Natural killer cell treated with Interleukin-12 subunit alpha and Interleukin-12 subunit beta and Interleukin-15 and Interleukin-18, amount 100 ng/mL, for 72 hours (primary cell): ENCODE measurements at regions not wholly inside any gene's neighbourhood (a gene's known extent, or its start where the extent isn't known, plus 50 kb on each side); places are given as distances from the start of the nearest gene placed in this dataset.

ENCODE experiments used
- ATAC-seq, 2 donors: fragments of 150-1000 bp; cut with Tn5 transposase in 1 of 2; sonication (Bioruptor Pico), chemical (Tn5 transposase) in 1 of 2; 2 replicates each; pipeline ENCODE4 v1.10.0; 2021
- DNase-seq: peaks from one replicate; pipeline ENCODE4 v3.0.0; 2022; ENCODE audit warnings: low spot score
- H3K27ac Mint-ChIP-seq, 2 donors: 1 replicate in 1 of 2; 2 replicates in 1 of 2; pipeline ENCODE4 v1.8.0; 2022; ENCODE audit warnings: mixed read lengths in 2 of 2, mild to moderate bottlenecking in 1 of 2, moderate library complexity in 1 of 2
- H3K27me3 Mint-ChIP-seq, 2 donors: 1 replicate in 1 of 2; 2 replicates in 1 of 2; pipeline ENCODE4 v1.8.0; 2022; ENCODE audit warnings: mixed read lengths in 2 of 2
- H3K36me3 Mint-ChIP-seq: one replicate; pipeline ENCODE4 v1.8.0; 2022; ENCODE audit warnings: mixed read lengths
- H3K4me1 Mint-ChIP-seq, 2 donors: 1 replicate in 1 of 2; 2 replicates in 1 of 2; pipeline ENCODE4 v1.8.0; 2022; ENCODE audit warnings: low read depth in 2 of 2, mixed read lengths in 2 of 2, mild to moderate bottlenecking in 1 of 2
- H3K4me3 Mint-ChIP-seq: one replicate; pipeline ENCODE4 v1.8.0; 2022; ENCODE audit warnings: mixed read lengths
- H3K9me3 Mint-ChIP-seq: 2 replicates; pipeline ENCODE4 v1.8.0; 2022; ENCODE audit warnings: mixed read lengths

- DNase-seq (no peak), ATAC-seq (no peak)
- Mint-ChIP-seq H3K4me3 (no peak overlapping the region), H3K4me1 (peaks cover 0 to 2% of the 10 kb centered on the region in 2 donors), H3K27ac (no peak overlapping the region), H3K9me3 (no peaks in the 10 kb centered on the region), H3K27me3 (no peaks in the 10 kb centered on the region), H3K36me3 (peaks cover 14% of the 10 kb centered on the region)
These were observed 387.0 kb upstream of the CBLB start for GRCh38 chr3:106255870-106256248.

- peaks cover 0 to 2% of the 10 kb centered on the region in 2 donors for H3K4me1 Mint-ChIP-seq
- ATAC-seq (no peak), DNase-seq (no peak)
- H3K27ac Mint-ChIP-seq, result no peak overlapping the region
- H3K4me3 Mint-ChIP-seq, result no peak overlapping the region
- no peaks in the 10 kb centered on the region for H3K9me3 Mint-ChIP-seq
- H3K36me3 Mint-ChIP-seq, result peaks cover 11% of the 10 kb centered on the region
- no peaks in the 10 kb centered on the region for H3K27me3 Mint-ChIP-seq
These were observed 387.6 kb upstream of the CBLB start for GRCh38 chr3:106256249-106256957.

- H3K4me1 Mint-ChIP-seq, result peaks cover 0 to 2% of the 10 kb centered on the region in 2 donors
- no peaks in the 10 kb centered on the region for H3K9me3 Mint-ChIP-seq
These were observed 388.4 kb upstream of the CBLB start for GRCh38 chr3:106257172-106257571.

GRCh38 chr3:106261396-106261795 lies 392.6 kb upstream of the CBLB start:
- no peaks in the 10 kb centered on the region for H3K36me3 Mint-ChIP-seq
- ATAC-seq (no peak), DNase-seq (no peak)
- no peaks in the 10 kb centered on the region for H3K4me1 Mint-ChIP-seq
- no peaks in the 10 kb centered on the region for H3K27me3 Mint-ChIP-seq
- no peak overlapping the region for H3K4me3 Mint-ChIP-seq
- no peaks in the 10 kb centered on the region for H3K9me3 Mint-ChIP-seq
- H3K27ac Mint-ChIP-seq, result no peak overlapping the region

More at GRCh38 chr3:106257172-106257571, 388.4 kb upstream of the CBLB start:
- no peak for DNase-seq
- no peak overlapping the region for H3K4me3 Mint-ChIP-seq
- H3K36me3 Mint-ChIP-seq, result peaks cover 4% of the 10 kb centered on the region
- no peak overlapping the region for H3K27ac Mint-ChIP-seq
- H3K27me3 Mint-ChIP-seq, result no peaks in the 10 kb centered on the region
- ATAC-seq, result no peak

GRCh38 chr3:106261915-106262683 lies 393.3 kb upstream of the CBLB start:
- no peak for ATAC-seq
- H3K4me1 Mint-ChIP-seq, result no peaks in the 10 kb centered on the region
- no peaks in the 10 kb centered on the region for H3K9me3 Mint-ChIP-seq
- no peaks in the 10 kb centered on the region for H3K36me3 Mint-ChIP-seq
- no peaks in the 10 kb centered on the region for H3K27me3 Mint-ChIP-seq
- H3K27ac Mint-ChIP-seq, result no peak overlapping the region
- H3K4me3 Mint-ChIP-seq, result no peak overlapping the region
- DNase-seq, result no peak

GRCh38 chr3:106263011-106263410 lies 394.2 kb upstream of the CBLB start:
- Mint-ChIP-seq H3K4me3 (no peak overlapping the region), H3K27ac (no peak overlapping the region), H3K4me1 (no peaks in the 10 kb centered on the region), H3K27me3 (no peaks in the 10 kb centered on the region), H3K36me3 (no peaks in the 10 kb centered on the region), H3K9me3 (no peaks in the 10 kb centered on the region)
- no peak for DNase-seq
- no peak for ATAC-seq

GRCh38 chr3:106263546-106263945 lies 394.7 kb upstream of the CBLB start:
- H3K36me3 Mint-ChIP-seq, result no peaks in the 10 kb centered on the region
- no peak overlapping the region for H3K4me3 Mint-ChIP-seq
- H3K4me1 Mint-ChIP-seq, result no peaks in the 10 kb centered on the region
- no peaks in the 10 kb centered on the region for H3K9me3 Mint-ChIP-seq
- H3K27ac Mint-ChIP-seq, result no peak overlapping the region
- DNase-seq, result no peak
- ATAC-seq, result no peak
- H3K27me3 Mint-ChIP-seq, result peaks cover 0 to 2% of the 10 kb centered on the region in 2 donors

- DNase-seq (no peak), ATAC-seq (peak in 1 of 2 donors; percentile 43)
- peaks cover 0 to 3% of the 10 kb centered on the region in 2 donors for H3K27me3 Mint-ChIP-seq
- no peaks in the 10 kb centered on the region for H3K9me3 Mint-ChIP-seq
- no peaks in the 10 kb centered on the region for H3K36me3 Mint-ChIP-seq
- H3K4me3 Mint-ChIP-seq, result no peak overlapping the region
- no peak overlapping the region for H3K27ac Mint-ChIP-seq
- H3K4me1 Mint-ChIP-seq, result no peaks in the 10 kb centered on the region
These were observed 396.9 kb upstream of the CBLB start for GRCh38 chr3:106265704-106266103.

GRCh38 chr3:106268696-106269095 lies 399.9 kb upstream of the CBLB start:
- Mint-ChIP-seq H3K27ac (no peak overlapping the region), H3K9me3 (peaks cover 2% of the 10 kb centered on the region), H3K4me1 (peaks cover 0 to 3% of the 10 kb centered on the region in 2 donors), H3K27me3 (peaks cover 0 to 3% of the 10 kb centered on the region in 2 donors), H3K36me3 (no peaks in the 10 kb centered on the region), H3K4me3 (no peak overlapping the region)
- ATAC-seq, result no peak
- DNase-seq, result no peak

GRCh38 chr3:106272302-106272701 lies 403.5 kb upstream of the CBLB start:
- peaks cover 9% of the 10 kb centered on the region for H3K36me3 Mint-ChIP-seq
- H3K4me3 Mint-ChIP-seq, result no peak overlapping the region
- H3K4me1 Mint-ChIP-seq, result peaks cover 5 to 20% of the 10 kb centered on the region in 2 donors
- H3K9me3 Mint-ChIP-seq, result peaks cover 11% of the 10 kb centered on the region
- DNase-seq (no peak), ATAC-seq (no peak)
- H3K27me3 Mint-ChIP-seq, result peaks cover 0 to 3% of the 10 kb centered on the region in 2 donors
- H3K27ac Mint-ChIP-seq, result no peak overlapping the region

- Mint-ChIP-seq H3K9me3 (peaks cover 14% of the 10 kb centered on the region), H3K27me3 (no peaks in the 10 kb centered on the region), H3K4me1 (peaks cover 12 to 26% of the 10 kb centered on the region in 2 donors), H3K4me3 (no peak overlapping the region), H3K36me3 (peaks cover 16% of the 10 kb centered on the region), H3K27ac (no peak overlapping the region)
- DNase-seq (no peak), ATAC-seq (peak in 1 of 2 donors; percentile 6)
These were observed 406.8 kb upstream of the CBLB start for GRCh38 chr3:106275592-106275991.

- DNase-seq (no peak), ATAC-seq (no peak)
- peaks cover 14% of the 10 kb centered on the region for H3K9me3 Mint-ChIP-seq
- peaks cover 16% of the 10 kb centered on the region for H3K36me3 Mint-ChIP-seq
- H3K4me3 Mint-ChIP-seq, result no peak overlapping the region
- H3K4me1 Mint-ChIP-seq, result peaks cover 12 to 26% of the 10 kb centered on the region in 2 donors
- no peaks in the 10 kb centered on the region for H3K27me3 Mint-ChIP-seq
- H3K27ac Mint-ChIP-seq, result no peak overlapping the region
These were observed 407.3 kb upstream of the CBLB start for GRCh38 chr3:106276151-106276550.

GRCh38 chr3:106276755-106277612 lies 408.2 kb upstream of the CBLB start:
- ATAC-seq (no peak), DNase-seq (no peak)
- peaks cover 12 to 23% of the 10 kb centered on the region in 2 donors for H3K4me1 Mint-ChIP-seq

More at GRCh38 chr3:106276755-106277612, 408.2 kb upstream of the CBLB start:
- peaks cover 11% of the 10 kb centered on the region for H3K9me3 Mint-ChIP-seq
- H3K27me3 Mint-ChIP-seq, result no peaks in the 10 kb centered on the region
- no peak overlapping the region for H3K4me3 Mint-ChIP-seq
- peaks cover 16% of the 10 kb centered on the region for H3K36me3 Mint-ChIP-seq
- peak overlapping the region in 1 of 2 donors; percentile 34 for H3K27ac Mint-ChIP-seq
